ENCODE measurements at regions not wholly inside any gene's neighbourhood (a gene's known extent, or its start where the extent isn't known, plus 50 kb on each side); places are given as distances from the start of the nearest gene placed in this dataset.

- TF ChIP-seq, protein P1, sequence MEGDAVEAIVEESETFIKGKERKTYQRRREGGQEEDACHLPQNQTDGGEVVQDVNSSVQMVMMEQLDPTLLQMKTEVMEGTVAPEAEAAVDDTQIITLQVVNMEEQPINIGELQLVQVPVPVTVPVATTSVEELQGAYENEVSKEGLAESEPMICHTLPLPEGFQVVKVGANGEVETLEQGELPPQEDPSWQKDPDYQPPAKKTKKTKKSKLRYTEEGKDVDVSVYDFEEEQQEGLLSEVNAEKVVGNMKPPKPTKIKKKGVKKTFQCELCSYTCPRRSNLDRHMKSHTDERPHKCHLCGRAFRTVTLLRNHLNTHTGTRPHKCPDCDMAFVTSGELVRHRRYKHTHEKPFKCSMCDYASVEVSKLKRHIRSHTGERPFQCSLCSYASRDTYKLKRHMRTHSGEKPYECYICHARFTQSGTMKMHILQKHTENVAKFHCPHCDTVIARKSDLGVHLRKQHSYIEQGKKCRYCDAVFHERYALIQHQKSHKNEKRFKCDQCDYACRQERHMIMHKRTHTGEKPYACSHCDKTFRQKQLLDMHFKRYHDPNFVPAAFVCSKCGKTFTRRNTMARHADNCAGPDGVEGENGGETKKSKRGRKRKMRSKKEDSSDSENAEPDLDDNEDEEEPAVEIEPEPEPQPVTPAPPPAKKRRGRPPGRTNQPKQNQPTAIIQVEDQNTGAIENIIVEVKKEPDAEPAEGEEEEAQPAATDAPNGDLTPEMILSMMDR (IDR thresholded peaks at IDR 0.05) = no peak
- ATAC-seq (no peak), DNase-seq (no peak)
- no peaks in the 10 kb centered on the region for H3K4me1 ChIP-seq
- 84 to 87% methylated on average over 3 of the region's 3 CpGs for WGBS, 2 donors
- no peaks in the 10 kb centered on the region for H3K9me3 ChIP-seq
- intact Hi-C loops (cut with DNase I) = no loop called here
- no peak overlapping the region for H3K4me3 ChIP-seq
- no peaks in the 10 kb centered on the region for H3K36me3 ChIP-seq
- H3K27me3 ChIP-seq = no peaks in the 10 kb centered on the region
- H3K27ac ChIP-seq = no peak overlapping the region
Observed at GRCh38 chr7:125090596-125090995, 161.0 kb upstream of the POT1 start.

DNA sequence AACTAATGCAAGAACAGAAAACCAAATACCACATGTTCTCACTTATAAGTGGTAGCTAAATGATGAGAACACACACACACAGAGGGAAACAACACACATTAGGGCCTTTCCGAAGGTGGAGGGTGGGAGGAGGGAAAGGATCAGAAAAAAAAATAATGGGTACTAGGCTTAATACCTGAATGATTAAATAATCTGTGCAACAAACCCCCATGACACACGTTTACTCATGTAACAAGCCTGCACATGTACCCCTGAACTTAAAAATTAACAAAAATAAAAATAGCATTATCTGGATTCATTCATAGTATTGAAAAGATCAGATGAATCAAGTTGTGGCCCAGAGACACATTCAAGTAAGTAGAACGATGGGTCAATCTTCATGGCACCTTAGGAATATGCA, 159.5 kb upstream of the POT1 start:
- ATAC-seq (no peak), DNase-seq (no peak)
- H3K27me3 ChIP-seq = no peaks in the 10 kb centered on the region

GRCh38 chr7:125088555-125088954, 158.9 kb upstream of the POT1 start:
- Histone ChIP-seq H3K9me3 (no peaks in the 10 kb centered on the region), H3K4me1 (no peaks in the 10 kb centered on the region), H3K27ac (no peak overlapping the region), H3K27me3 (no peaks in the 10 kb centered on the region), H3K4me3 (no peak overlapping the region), H3K36me3 (no peaks in the 10 kb centered on the region)
- TF ChIP-seq, protein P1 (IDR thresholded peaks at IDR 0.05) = no peak
- DNase-seq (no peak), ATAC-seq (no peak)
- 89 to 92% methylated on average over 1 of the region's 1 CpG for WGBS, 2 donors
- intact Hi-C loops (cut with DNase I) = no loop called here

More for the DNA sequence above, 159.5 kb upstream of the POT1 start:
- Histone ChIP-seq H3K4me3 (no peak overlapping the region), H3K36me3 (no peaks in the 10 kb centered on the region), H3K27ac (no peak overlapping the region), H3K9me3 (no peaks in the 10 kb centered on the region), H3K4me1 (no peaks in the 10 kb centered on the region)
- intact Hi-C loops (cut with DNase I) = no loop called here
- 85% methylated on average over 3 of the region's 3 CpGs for WGBS, 2 donors
- TF ChIP-seq, protein P1 (IDR thresholded peaks at IDR 0.05) = no peak

DNA sequence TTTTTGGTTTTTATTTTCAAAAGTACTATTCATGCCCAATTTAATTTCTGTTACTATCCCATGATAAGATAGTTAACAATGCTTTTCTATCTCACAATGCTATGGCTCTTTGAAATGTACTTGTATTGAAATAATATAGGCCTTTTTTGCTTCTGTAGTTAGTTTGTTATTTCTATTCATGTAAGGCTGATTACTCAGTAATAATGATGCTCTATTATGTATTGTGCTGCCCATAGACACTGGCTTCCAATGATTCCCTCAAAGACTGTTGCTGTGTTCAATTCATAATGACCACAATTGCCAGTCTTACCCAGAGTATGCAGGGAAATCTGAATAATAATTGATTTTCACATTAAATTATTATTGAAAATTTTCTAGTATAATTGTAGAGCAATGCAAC, 155.5 kb upstream of the POT1 start:
- H3K4me3 ChIP-seq = no peak overlapping the region
- no peak overlapping the region for H3K27ac ChIP-seq
- no peak for ATAC-seq
- no peaks in the 10 kb centered on the region for H3K27me3 ChIP-seq
- no peak for DNase-seq
- intact Hi-C loops (cut with DNase I) = no loop called here
- TF ChIP-seq, protein P1 (IDR thresholded peaks at IDR 0.05) = no peak
- no peaks in the 10 kb centered on the region for H3K36me3 ChIP-seq
- H3K4me1 ChIP-seq = no peaks in the 10 kb centered on the region
- H3K9me3 ChIP-seq = no peaks in the 10 kb centered on the region

GRCh38 chr7:125084196-125084595, 154.6 kb upstream of the POT1 start:
- H3K36me3 ChIP-seq = no peaks in the 10 kb centered on the region
- intact Hi-C loops (cut with DNase I) = no loop called here
- TF ChIP-seq, protein P1 (IDR thresholded peaks at IDR 0.05) = no peak
- H3K4me1 ChIP-seq = no peaks in the 10 kb centered on the region
- DNase-seq (no peak), ATAC-seq (no peak)
- H3K27me3 ChIP-seq = no peaks in the 10 kb centered on the region
- H3K9me3 ChIP-seq = no peaks in the 10 kb centered on the region
- 63 to 85% methylated on average over 1 of the region's 1 CpG for WGBS, 2 donors
- H3K4me3 ChIP-seq = no peak overlapping the region
- H3K27ac ChIP-seq = no peak overlapping the region

Data from heart right ventricle (tissue), 16 donors.